HG03354 (cell line): ENCODE measurements at regions not wholly inside any gene's neighbourhood (a gene's known extent, or its start where the extent isn't known, plus 50 kb on each side); places are given as distances from the start of the nearest gene placed in this dataset.

Experiments
- ATAC-seq: cut with Tn5 transposase; IDR thresholded peaks from one replicate; pipeline ENCODE4 v1.9.1; 2021; ENCODE audit warnings: mild to moderate bottlenecking; ENCODE audit not compliant: unreplicated experiment, poor library complexity, severe bottlenecking

- ATAC-seq = no peak
Observed at GRCh38 chr16:73732681-73733080, 563.9 kb upstream of the PSMD7 start.

GRCh38 chr16:73732143-73732542, 564.5 kb upstream of the PSMD7 start:
- no peak for ATAC-seq

GRCh38 chr16:73730481-73731090, 566.0 kb upstream of the PSMD7 start:
- ATAC-seq = no peak

- no peak for ATAC-seq
Observed at GRCh38 chr16:73725156-73725555, 571.5 kb upstream of the PSMD7 start.

GRCh38 chr16:73724503-73724902, 572.1 kb upstream of the PSMD7 start:
- no peak for ATAC-seq

GRCh38 chr16:73717266-73717974, 579.2 kb upstream of the PSMD7 start:
- no peak for ATAC-seq

GRCh38 chr16:73714976-73715375, 581.6 kb upstream of the PSMD7 start:
- ATAC-seq = no peak

- no peak for ATAC-seq
Observed at GRCh38 chr16:73713778-73714495, 582.7 kb upstream of the PSMD7 start.

- no peak for ATAC-seq
Observed at GRCh38 chr16:73713251-73713650, 583.4 kb upstream of the PSMD7 start.

- ATAC-seq = no peak
Observed at GRCh38 chr16:73711406-73712080, 585.1 kb upstream of the PSMD7 start.

GRCh38 chr16:73710526-73710925, 586.1 kb upstream of the PSMD7 start:
- no peak for ATAC-seq

- no peak for ATAC-seq
Observed at GRCh38 chr16:73707863-73708262, 588.8 kb upstream of the PSMD7 start.

- ATAC-seq = no peak
Observed at GRCh38 chr16:73703891-73704290, 592.7 kb upstream of the PSMD7 start.

GRCh38 chr16:73697336-73697735, 599.3 kb upstream of the PSMD7 start:
- no peak for ATAC-seq

GRCh38 chr16:73692861-73693260, 603.8 kb upstream of the PSMD7 start:
- no peak for ATAC-seq

- no peak for ATAC-seq
Observed at GRCh38 chr16:73683804-73684203, 612.8 kb upstream of the PSMD7 start.

GRCh38 chr16:73672135-73672534, 624.2 kb upstream of the ZFHX3 start:
- no peak for ATAC-seq

GRCh38 chr16:73670836-73671820, 623.2 kb upstream of the ZFHX3 start:
- ATAC-seq = no peak

- no peak for ATAC-seq
Observed at GRCh38 chr16:73669535-73670274, 621.8 kb upstream of the ZFHX3 start.
